ENCODE measurements at regions not wholly inside any gene's neighbourhood (a gene's known extent, or its start where the extent isn't known, plus 50 kb on each side); places are given as distances from the start of the nearest gene placed in this dataset.

- POLR2A ChIA-PET, result no interaction called here
- intact Hi-C loops (cut with micrococcal nuclease) (no loop called here), dilution Hi-C loops (cut with MboI; ENCODE audit: extremely low pct_ligation_motif_present, low sequenced_read_pairs) (no loop called here)
Measured at GRCh38 chr10:129402459-129402858, 64.6 kb upstream of the MGMT start.

DNA sequence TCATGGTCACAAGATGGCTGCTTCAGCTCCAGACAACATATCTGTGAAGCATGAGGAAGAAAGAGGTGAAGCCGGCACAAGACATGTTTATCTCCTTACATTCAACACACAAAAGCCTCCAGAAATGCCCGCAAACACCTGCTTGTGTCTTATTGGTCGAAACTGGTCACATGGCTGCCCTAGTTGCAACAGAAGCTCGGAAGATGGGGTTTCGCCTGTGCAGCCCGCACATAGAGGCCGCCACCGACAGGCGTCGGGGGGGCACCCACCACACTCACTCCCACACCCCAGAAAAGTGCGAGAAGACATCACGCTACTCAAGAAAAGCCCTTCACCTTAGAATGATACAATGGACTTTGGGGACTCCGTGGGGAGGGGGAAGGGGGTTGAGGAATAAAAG lies 63.0 kb upstream of the MGMT start:
- no peak overlapping the region for H3K27ac ChIP-seq (ENCODE audit: insufficient read depth, low read depth, low read length)
- BruUV-seq (replicated peaks), result no TSS peak
- no peak for FAIRE-seq
- H4K20me1 ChIP-seq (replicated peaks; ENCODE audit: control insufficient read depth, extremely low read depth, insufficient read depth, low read length), result no peaks in the 10 kb centered on the region
- DNase-seq (ENCODE audit: low read depth, low spot score), result no peak
- H3K9ac ChIP-seq (replicated peaks; ENCODE audit: extremely low read depth, insufficient read depth, low read length), result no peak overlapping the region
- no peaks in the 10 kb centered on the region for H3K79me2 ChIP-seq (ENCODE audit: control insufficient read depth, insufficient read depth, low read length)
- TF ChIP-seq, protein P1, sequence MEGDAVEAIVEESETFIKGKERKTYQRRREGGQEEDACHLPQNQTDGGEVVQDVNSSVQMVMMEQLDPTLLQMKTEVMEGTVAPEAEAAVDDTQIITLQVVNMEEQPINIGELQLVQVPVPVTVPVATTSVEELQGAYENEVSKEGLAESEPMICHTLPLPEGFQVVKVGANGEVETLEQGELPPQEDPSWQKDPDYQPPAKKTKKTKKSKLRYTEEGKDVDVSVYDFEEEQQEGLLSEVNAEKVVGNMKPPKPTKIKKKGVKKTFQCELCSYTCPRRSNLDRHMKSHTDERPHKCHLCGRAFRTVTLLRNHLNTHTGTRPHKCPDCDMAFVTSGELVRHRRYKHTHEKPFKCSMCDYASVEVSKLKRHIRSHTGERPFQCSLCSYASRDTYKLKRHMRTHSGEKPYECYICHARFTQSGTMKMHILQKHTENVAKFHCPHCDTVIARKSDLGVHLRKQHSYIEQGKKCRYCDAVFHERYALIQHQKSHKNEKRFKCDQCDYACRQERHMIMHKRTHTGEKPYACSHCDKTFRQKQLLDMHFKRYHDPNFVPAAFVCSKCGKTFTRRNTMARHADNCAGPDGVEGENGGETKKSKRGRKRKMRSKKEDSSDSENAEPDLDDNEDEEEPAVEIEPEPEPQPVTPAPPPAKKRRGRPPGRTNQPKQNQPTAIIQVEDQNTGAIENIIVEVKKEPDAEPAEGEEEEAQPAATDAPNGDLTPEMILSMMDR (IDR thresholded peaks at IDR 0.05; ENCODE audit: extremely low read depth in 1 of 2, insufficient read depth in 1 of 2, low read depth in 1 of 2, low read length in 2 of 2), result no peak
- TF ChIP-seq POLR2A (IDR thresholded peaks at IDR 0.05; ENCODE audit: low read depth, low read length) (no peak), JUN (IDR thresholded peaks at IDR 0.05; ENCODE audit: borderline replicate concordance, insufficient read depth, insufficient read length, low read depth) (no peak), MYC (IDR thresholded peaks at IDR 0.05; ENCODE audit: low read depth, low read length) (no peak), EZH2 (IDR thresholded peaks at IDR 0.05; ENCODE audit: borderline replicate concordance, low read depth, low read length, severe bottlenecking) (no peak), GATA2 (IDR thresholded peaks at IDR 0.05; ENCODE audit: insufficient read depth, insufficient read length, low read depth, low read length) (no peak), POLR2AphosphoS5 (IDR thresholded peaks at IDR 0.05; ENCODE audit: insufficient read depth, low read depth, low read length) (no peak), FOS (IDR thresholded peaks at IDR 0.05; ENCODE audit: borderline replicate concordance, insufficient read depth, low read length) (no peak)
- TF ChIP-seq, protein P2, sequence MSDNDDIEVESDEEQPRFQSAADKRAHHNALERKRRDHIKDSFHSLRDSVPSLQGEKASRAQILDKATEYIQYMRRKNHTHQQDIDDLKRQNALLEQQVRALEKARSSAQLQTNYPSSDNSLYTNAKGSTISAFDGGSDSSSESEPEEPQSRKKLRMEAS (IDR thresholded peaks at IDR 0.05; ENCODE audit: insufficient read depth, insufficient read length), result no peak
- dilution Hi-C loops (cut with MboI; ENCODE audit: extremely low pct_ligation_motif_present, low sequenced_read_pairs), result no loop called here
- POLR2A ChIA-PET, result no interaction called here
- no peak overlapping the region for H3K4me3 ChIP-seq (replicated peaks in 1 of 3; ENCODE audit: insufficient read depth in 1 of 3, low read depth in 1 of 3, low read length in 3 of 3)
- H3K4me2 ChIP-seq (ENCODE audit: insufficient read depth, low read length), result no peak overlapping the region
- intact Hi-C loops (cut with micrococcal nuclease), result no loop called here
- H3K9me3 ChIP-seq (replicated peaks; ENCODE audit: control insufficient read depth, insufficient read depth, low read length), result no peaks in the 10 kb centered on the region
- no peak overlapping the region for H2AFZ ChIP-seq (ENCODE audit: low read depth, low read length)
- H3K9me1 ChIP-seq (replicated peaks; ENCODE audit: control insufficient read depth, extremely low read depth, insufficient read depth, low read length), result no peaks in the 10 kb centered on the region
- CTCF ChIA-PET, result no interaction called here
- no peaks in the 10 kb centered on the region for H3K27me3 ChIP-seq (ENCODE audit: control insufficient read depth in 2 of 2, insufficient read depth in 2 of 2, low read length in 2 of 2)
- H3K4me1 ChIP-seq (ENCODE audit: control insufficient read depth, extremely low read depth, insufficient read depth, low read length), result no peaks in the 10 kb centered on the region
- no peaks in the 10 kb centered on the region for H3K36me3 ChIP-seq (ENCODE audit: control insufficient read depth in 2 of 2, extremely low read depth in 1 of 2, insufficient read depth in 2 of 2, low read length in 2 of 2)

More at GRCh38 chr10:129402459-129402858, 64.6 kb upstream of the MGMT start:
- no TSS peak for BruUV-seq (replicated peaks)
- Histone ChIP-seq H2AFZ (ENCODE audit: low read depth, low read length) (no peak overlapping the region), H3K9ac (replicated peaks; ENCODE audit: extremely low read depth, insufficient read depth, low read length) (no peak overlapping the region), H3K9me1 (replicated peaks; ENCODE audit: control insufficient read depth, extremely low read depth, insufficient read depth, low read length) (no peaks in the 10 kb centered on the region), H3K4me3 (replicated peaks in 1 of 3; ENCODE audit: insufficient read depth in 1 of 3, low read depth in 1 of 3, low read length in 3 of 3) (no peak overlapping the region), H4K20me1 (replicated peaks; ENCODE audit: control insufficient read depth, extremely low read depth, insufficient read depth, low read length) (no peaks in the 10 kb centered on the region), H3K36me3 (ENCODE audit: control insufficient read depth in 2 of 2, extremely low read depth in 1 of 2, insufficient read depth in 2 of 2, low read length in 2 of 2) (no peaks in the 10 kb centered on the region), H3K9me3 (replicated peaks; ENCODE audit: control insufficient read depth, insufficient read depth, low read length) (no peaks in the 10 kb centered on the region), H3K4me2 (ENCODE audit: insufficient read depth, low read length) (no peak overlapping the region), H3K27me3 (ENCODE audit: control insufficient read depth in 2 of 2, insufficient read depth in 2 of 2, low read length in 2 of 2) (no peaks in the 10 kb centered on the region), H3K27ac (ENCODE audit: insufficient read depth, low read depth, low read length) (no peak overlapping the region), H3K79me2 (ENCODE audit: control insufficient read depth, insufficient read depth, low read length) (no peaks in the 10 kb centered on the region), H3K4me1 (ENCODE audit: control insufficient read depth, extremely low read depth, insufficient read depth, low read length) (no peaks in the 10 kb centered on the region)
- DNase-seq (ENCODE audit: low read depth, low spot score) (no peak), FAIRE-seq (no peak)
- CTCF ChIA-PET, result no interaction called here
- TF ChIP-seq MYC (IDR thresholded peaks at IDR 0.05; ENCODE audit: low read depth, low read length) (no peak), GATA2 (IDR thresholded peaks at IDR 0.05; ENCODE audit: insufficient read depth, insufficient read length, low read depth, low read length) (no peak)
